H9 (cell line): ENCODE measurements at regions not wholly inside any gene's neighbourhood (a gene's known extent, or its start where the extent isn't known, plus 50 kb on each side); places are given as distances from the start of the nearest gene placed in this dataset.
A peak's percentile ranks its signal among the peaks of the same experiment; 100 is the strongest.

Source experiments
- DNase-seq: peaks from one replicate; pipeline ENCODE4 v3.0.0-alpha.2; 2017
- H2AFZ ChIP-seq: one replicate; pipeline ENCODE4 v1.6.1; 2013; ENCODE audit warnings: mild to moderate bottlenecking, low read length, control low read depth, moderate library complexity
- H2AK5ac ChIP-seq: 2 replicates; pipeline ENCODE4 v1.6.1; 2013; ENCODE audit warnings: low read length, control low read depth, mixed read lengths; ENCODE audit not compliant: insufficient read length
- H2BK120ac ChIP-seq: one replicate; pipeline ENCODE4 v1.6.1; 2013; ENCODE audit warnings: low read depth, mild to moderate bottlenecking, low read length, control low read depth, inconsistent platforms; ENCODE audit not compliant: poor library complexity, severe bottlenecking
- H2BK12ac ChIP-seq: 2 replicates; pipeline ENCODE4 v1.6.1; 2013; ENCODE audit warnings: low read length, control low read depth, mixed read lengths, low read depth; ENCODE audit not compliant: insufficient read length
- H2BK15ac ChIP-seq: 2 replicates; pipeline ENCODE4 v1.6.1; 2013; ENCODE audit warnings: low read depth, low read length, control low read depth
- H2BK20ac ChIP-seq: one replicate; pipeline ENCODE4 v1.6.1; 2013; ENCODE audit warnings: low read depth, mild to moderate bottlenecking, low read length, control low read depth, inconsistent platforms; ENCODE audit not compliant: poor library complexity, severe bottlenecking
- H2BK5ac ChIP-seq: 2 replicates; pipeline ENCODE4 v1.6.1; 2013; ENCODE audit warnings: low read length, control low read depth, mixed read lengths; ENCODE audit not compliant: insufficient read length
- H3K14ac ChIP-seq: 2 replicates; pipeline ENCODE4 v1.6.1; 2013; ENCODE audit warnings: low read length, control low read depth; ENCODE audit not compliant: insufficient read depth
- H3K18ac ChIP-seq: 2 replicates; pipeline ENCODE4 v1.6.1; 2013; ENCODE audit warnings: low read depth, mild to moderate bottlenecking, mixed read lengths, low read length, control low read depth; ENCODE audit not compliant: insufficient read length
- H3K23ac ChIP-seq: 2 replicates; pipeline ENCODE4 v1.6.1; 2013; ENCODE audit warnings: low read length, control low read depth, mixed read lengths, low read depth; ENCODE audit not compliant: insufficient read length
- H3K23me2 ChIP-seq: 2 replicates; pipeline ENCODE4 v1.6.1; 2013; ENCODE audit warnings: low read depth, mild to moderate bottlenecking, mixed read lengths, low read length, control low read depth; ENCODE audit not compliant: insufficient read length, poor library complexity, severe bottlenecking
- H3K27ac ChIP-seq: 2 replicates; pipeline ENCODE4 v1.5.1; 2013; ENCODE audit warnings: low read length, control low read depth, mixed read lengths, low read depth; ENCODE audit not compliant: insufficient read length
- H3K27me3 ChIP-seq: 2 replicates; pipeline ENCODE4 v1.6.1; 2013; ENCODE audit warnings: low read length, control low read depth, inconsistent platforms; ENCODE audit not compliant: insufficient read depth
- H3K4ac ChIP-seq: 2 replicates; pipeline ENCODE4 v1.6.1; 2013; ENCODE audit warnings: low read depth, mild to moderate bottlenecking, control low read depth, inconsistent platforms, low read length, moderate library complexity
- H3K4me1 ChIP-seq: 2 replicates; pipeline ENCODE4 v1.6.1; 2013; ENCODE audit warnings: low read length, control low read depth, inconsistent platforms; ENCODE audit not compliant: insufficient read depth
- H3K4me2 ChIP-seq: 2 replicates; pipeline ENCODE4 v1.6.1; 2013; ENCODE audit warnings: low read length, control low read depth, mixed read lengths; ENCODE audit not compliant: insufficient read length, insufficient read depth
- H3K56ac ChIP-seq: 2 replicates; pipeline ENCODE4 v1.6.1; 2013; ENCODE audit warnings: low read depth, mild to moderate bottlenecking, mixed read lengths, low read length, control low read depth; ENCODE audit not compliant: insufficient read length
- H3K79me1 ChIP-seq: 2 replicates; pipeline ENCODE4 v1.6.1; 2013; ENCODE audit warnings: low read depth, mild to moderate bottlenecking, moderate library complexity, low read length, control low read depth, inconsistent platforms; ENCODE audit not compliant: insufficient read depth, poor library complexity, severe bottlenecking
- H3K79me2 ChIP-seq: 2 replicates; pipeline ENCODE4 v1.6.1; 2013; ENCODE audit warnings: low read length, control low read depth, inconsistent platforms; ENCODE audit not compliant: insufficient read depth
- H3K9ac ChIP-seq: 2 replicates; pipeline ENCODE4 v1.6.1; 2013; ENCODE audit warnings: low read length, control low read depth, mixed read lengths; ENCODE audit not compliant: insufficient read length; ENCODE audit errors: extremely low read depth
- H3K9me3 ChIP-seq: one replicate; pipeline ENCODE4 v1.6.1; 2013; ENCODE audit warnings: low read depth, low read length, inconsistent platforms; ENCODE audit not compliant: control insufficient read depth
- H3T11ph ChIP-seq: one replicate; pipeline ENCODE4 v1.6.1; 2013; ENCODE audit warnings: mild to moderate bottlenecking, low read length, control low read depth, inconsistent platforms
- H4K20me1 ChIP-seq: one replicate; pipeline ENCODE4 v1.6.1; 2013; ENCODE audit not compliant: control insufficient read depth, insufficient read length, insufficient read depth
- H4K5ac ChIP-seq: 2 replicates; pipeline ENCODE4 v1.6.1; 2013; ENCODE audit warnings: low read depth, mild to moderate bottlenecking, mixed read lengths, low read length, control low read depth; ENCODE audit not compliant: insufficient read length
- H4K8ac ChIP-seq: replicated peaks from 2 replicates; pipeline ENCODE4 v1.6.1; 2013; ENCODE audit warnings: low read length, control low read depth, mixed read lengths, low read depth; ENCODE audit not compliant: insufficient read length
- H4K91ac ChIP-seq: 2 replicates; pipeline ENCODE4 v1.6.1; 2013; ENCODE audit warnings: low read depth, mild to moderate bottlenecking, moderate library complexity, mixed read lengths, low read length, control low read depth; ENCODE audit not compliant: insufficient read length
- H3K27ac Mint-ChIP-seq, 3 experiments: 2 replicates in 2 of 3; 3 replicates in 1 of 3; pipeline ENCODE4 v1.8.0; 2020 to 2021; ENCODE audit warnings: mixed read lengths in 3 of 3, mild to moderate bottlenecking in 1 of 3, moderate library complexity in 1 of 3
- H3K27me3 Mint-ChIP-seq: 2 replicates; pipeline ENCODE4 v1.8.0; 2021; ENCODE audit warnings: low read depth, mild to moderate bottlenecking, moderate library complexity, mixed read lengths
- H3K36me3 Mint-ChIP-seq, 3 experiments: 2 replicates in 2 of 3; 3 replicates in 1 of 3; pipeline ENCODE4 v1.8.0; 2020 to 2021; ENCODE audit warnings: low read depth in 3 of 3, mixed read lengths in 3 of 3; ENCODE audit not compliant: insufficient read depth in 1 of 3
- H3K4me1 Mint-ChIP-seq, 2 experiments: 2 replicates each; pipeline ENCODE4 v1.8.0; 2020; ENCODE audit warnings: mixed read lengths in 2 of 2
- H3K4me3 Mint-ChIP-seq, 2 experiments: 2 replicates in 1 of 2; 3 replicates in 1 of 2; pipeline ENCODE4 v1.8.0; 2020 to 2021; ENCODE audit warnings: mild to moderate bottlenecking in 2 of 2, mixed read lengths in 2 of 2, moderate library complexity in 1 of 2
- H3K9me3 Mint-ChIP-seq, 2 experiments: 2 replicates in 1 of 2; 3 replicates in 1 of 2; pipeline ENCODE4 v1.8.0; 2020; ENCODE audit warnings: mild to moderate bottlenecking in 2 of 2, mixed read lengths in 2 of 2, moderate library complexity in 1 of 2
- CTCF ChIP-seq: fragments of 200-600 bp; sonication (generic); conservative IDR thresholded peaks from 3 replicates; pipeline ENCODE4 v1.8.0; 2021; ENCODE audit warnings: antibody characterized with exemption, mild to moderate bottlenecking
- WGBS: extraction: QIAGEN DNeasy Blood & Tissue Kit; methylation state at CpG from one replicate; pipeline ENCODE4 v1.1.7; 2013; ENCODE audit warnings: missing lambda C conversion rate, low lambda C conversion rate, mixed read lengths; ENCODE audit not compliant: insufficient read length; ENCODE audit errors: extremely low coverage; 5-methylcytosine and 5-hydroxymethylcytosine counted together

- no peak overlapping the region for H3K18ac ChIP-seq
- TF ChIP-seq CTCF, result no peak
- no peak overlapping the region for H3K4me2 ChIP-seq
- no peak overlapping the region for H3T11ph ChIP-seq
- no peak overlapping the region for H4K91ac ChIP-seq
- H3K4me1 ChIP-seq, result no peaks in the 10 kb centered on the region
- peaks cover 0 to 4% of the 10 kb centered on the region in 2 experiments; a peak in 1 of 5 replicates for H3K9me3 Mint-ChIP-seq
- no peak overlapping the region for H3K9ac ChIP-seq
- no peak overlapping the region for H3K4me3 Mint-ChIP-seq
- H3K56ac ChIP-seq, result no peak overlapping the region
- no peak overlapping the region for H3K27ac Mint-ChIP-seq
- H4K8ac ChIP-seq, result no peak overlapping the region
- H2BK20ac ChIP-seq, result no peak overlapping the region
- no peaks in the 10 kb centered on the region for H3K36me3 Mint-ChIP-seq
- H2AFZ ChIP-seq, result no peak overlapping the region
- no peak overlapping the region for H2BK120ac ChIP-seq
- no peaks in the 10 kb centered on the region for H3K27me3 Mint-ChIP-seq
- no peak overlapping the region for H2BK15ac ChIP-seq
- DNase-seq, result peak; percentile 23
- no peak overlapping the region for H2BK12ac ChIP-seq
- H3K27me3 ChIP-seq, result no peaks in the 10 kb centered on the region; the same call in 1 of the 2 replicates
- no CpG with 5 or more reads among the region's 31 CpGs for WGBS
- no peak overlapping the region for H4K5ac ChIP-seq
- H2BK5ac ChIP-seq, result no peak overlapping the region
- H3K79me2 ChIP-seq, result no peaks in the 10 kb centered on the region
- H3K4ac ChIP-seq, result no peak overlapping the region
- H3K9me3 ChIP-seq, result no peaks in the 10 kb centered on the region
- peaks cover 5 to 25% of the 10 kb centered on the region in 2 experiments for H3K4me1 Mint-ChIP-seq
- no peak overlapping the region for H3K14ac ChIP-seq
- H2AK5ac ChIP-seq, result no peak overlapping the region
- H3K27ac ChIP-seq, result no peak overlapping the region
- H3K23ac ChIP-seq, result no peak overlapping the region
- H3K79me1 ChIP-seq, result no peaks in the 10 kb centered on the region
- no peaks in the 10 kb centered on the region for H3K23me2 ChIP-seq
- no peaks in the 10 kb centered on the region for H4K20me1 ChIP-seq
Measured at GRCh38 chr12:131378861-131379665, 331.8 kb upstream of the SFSWAP start.
